GM23338 (cell line): ENCODE measurements at regions not wholly inside any gene's neighbourhood (a gene's known extent, or its start where the extent isn't known, plus 50 kb on each side); places are given as distances from the start of the nearest gene placed in this dataset.

Experiments used
- ATAC-seq: fragments of 200-7000 bp; cut with Tn5 transposase; 3 replicates; pipeline ENCODE4 v1.9.1; 2020
- DNase-seq: peaks from one replicate; pipeline ENCODE4 v3.0.0-alpha.2; 2015; ENCODE audit warnings: low spot score
- H2AFZ ChIP-seq: fragments of 200-600 bp; sonication (generic); 2 replicates; pipeline ENCODE4 v1.8.0; 2016; ENCODE audit warnings: antibody characterized with exemption, mild to moderate bottlenecking, moderate library complexity
- H3F3A ChIP-seq: fragments of 200-600 bp; sonication (generic); replicated peaks from 2 replicates; pipeline ENCODE4 v1.8.0; 2017; ENCODE audit warnings: antibody characterized with exemption, mixed run types, low read depth
- H3K27ac ChIP-seq: fragments of 200-600 bp; sonication (generic); 2 replicates; pipeline ENCODE4 v1.6.1; 2016; ENCODE audit warnings: low read depth
- H3K27me3 ChIP-seq: fragments of 200-600 bp; sonication (generic); 2 replicates; pipeline ENCODE4 v1.8.0; 2016; ENCODE audit warnings: mild to moderate bottlenecking, mixed run types, moderate library complexity; ENCODE audit not compliant: insufficient read depth
- H3K36me3 ChIP-seq: fragments of 200-600 bp; sonication (generic); 2 replicates; pipeline ENCODE4 v1.8.0; 2016; ENCODE audit warnings: mild to moderate bottlenecking; ENCODE audit not compliant: insufficient read depth
- H3K4me1 ChIP-seq: fragments of 200-600 bp; sonication (generic); 2 replicates; pipeline ENCODE4 v1.8.0; 2016; ENCODE audit warnings: mild to moderate bottlenecking, moderate library complexity; ENCODE audit not compliant: insufficient read depth
- H3K4me2 ChIP-seq: fragments of 200-600 bp; sonication (generic); 2 replicates; pipeline ENCODE4 v1.7.1; 2017; ENCODE audit warnings: mixed run types
- H3K4me3 ChIP-seq: fragments of 200-600 bp; sonication (generic); 2 replicates; pipeline ENCODE4 v1.6.1; 2016; ENCODE audit warnings: mixed run types
- H3K79me2 ChIP-seq: fragments of 200-600 bp; sonication (generic); replicated peaks from 2 replicates; pipeline ENCODE4 v1.8.0; 2017; ENCODE audit warnings: mild to moderate bottlenecking; ENCODE audit not compliant: insufficient read depth
- H3K9me2 ChIP-seq: fragments of 200-600 bp; sonication (generic); 2 replicates; pipeline ENCODE4 v1.8.0; 2017; ENCODE audit not compliant: insufficient read depth
- H4K20me1 ChIP-seq: fragments of 200-600 bp; sonication (generic); replicated peaks from 2 replicates; pipeline ENCODE4 v1.8.0; 2017; ENCODE audit warnings: mild to moderate bottlenecking; ENCODE audit not compliant: insufficient read depth
- H3K27ac Mint-ChIP-seq: 2 replicates; pipeline ENCODE4 v1.8.0; 2020; ENCODE audit warnings: inconsistent platforms, mild to moderate bottlenecking, moderate library complexity, mixed read lengths
- H3K27me3 Mint-ChIP-seq: 3 replicates; pipeline ENCODE4 v1.8.0; 2022; ENCODE audit warnings: low read depth, mild to moderate bottlenecking, moderate library complexity, mixed read lengths, inconsistent platforms; ENCODE audit not compliant: insufficient read depth, poor library complexity
- H3K36me3 Mint-ChIP-seq: 3 replicates; pipeline ENCODE4 v1.8.0; 2021; ENCODE audit warnings: low read depth, mild to moderate bottlenecking, inconsistent platforms, moderate library complexity, mixed read lengths
- H3K4me1 Mint-ChIP-seq: 3 replicates; pipeline ENCODE4 v1.8.0; 2020; ENCODE audit warnings: mild to moderate bottlenecking, inconsistent platforms, mixed read lengths
- H3K4me3 Mint-ChIP-seq: 3 replicates; pipeline ENCODE4 v1.8.0; 2021; ENCODE audit warnings: moderate library complexity, mild to moderate bottlenecking, inconsistent platforms, mixed read lengths
- H3K9me3 Mint-ChIP-seq: 3 replicates; pipeline ENCODE4 v1.8.0; 2020; ENCODE audit warnings: moderate library complexity, mild to moderate bottlenecking, inconsistent platforms, mixed read lengths
- CREB1 ChIP-seq: fragments of 250-450 bp; sonication (Bioruptor Pico); IDR thresholded peaks from 2 replicates; pipeline ENCODE4 v1.5.0; 2020; ENCODE audit warnings: low read depth, mild to moderate bottlenecking, moderate library complexity
- EZH2 ChIP-seq: fragments of 200-600 bp; sonication (generic); IDR thresholded peaks from one replicate; pipeline ENCODE4 v1.8.0; 2017; ENCODE audit warnings: antibody characterized with exemption, mild to moderate bottlenecking, low read depth; ENCODE audit not compliant: unreplicated experiment
- EZH2phosphoT487 ChIP-seq: fragments of 200-600 bp; sonication (generic); IDR thresholded peaks from one replicate; pipeline ENCODE4 v1.8.1; 2018; ENCODE audit warnings: antibody characterized with exemption; ENCODE audit not compliant: unreplicated experiment
- JUNB ChIP-seq: IDR thresholded peaks from one replicate; pipeline ENCODE4 v1.6.1; 2016; ENCODE audit warnings: antibody characterized with exemption; ENCODE audit not compliant: unreplicated experiment
- NANOG ChIP-seq: IDR thresholded peaks from 2 replicates; pipeline ENCODE4 v1.6.1; 2016; ENCODE audit warnings: antibody characterized with exemption, borderline replicate concordance
- POLR2AphosphoS5 ChIP-seq: IDR thresholded peaks from 2 replicates; pipeline ENCODE4 v1.6.1; 2016; ENCODE audit warnings: antibody characterized with exemption, low read depth
- STAT1 ChIP-seq: IDR thresholded peaks from one replicate; pipeline ENCODE4 v1.6.1; 2016; ENCODE audit warnings: antibody characterized with exemption; ENCODE audit not compliant: unreplicated experiment
- ZNF114 ChIP-seq: fragments of 250-450 bp; sonication (Bioruptor Pico); IDR thresholded peaks from 2 replicates; pipeline ENCODE4 v1.5.0; 2020; ENCODE audit warnings: mild to moderate bottlenecking, moderate library complexity
- ZNF331 ChIP-seq: fragments of 250-450 bp; sonication (Bioruptor Pico); IDR thresholded peaks from 2 replicates; pipeline ENCODE4 v1.5.0; 2020; ENCODE audit warnings: low read depth, mild to moderate bottlenecking, moderate library complexity
- TF ChIP-seq, protein P1 (sequence below), 2 experiments: fragments of 200-600 bp in 1 of 2; sonication (generic) in 1 of 2; conservative IDR thresholded peaks; 2 replicates each; pipeline versions ENCODE4 v1.5.1 to v1.6.1; 2016 to 2017; ENCODE audit warnings: antibody characterized with exemption in 2 of 2, low read depth in 2 of 2, mild to moderate bottlenecking in 2 of 2, moderate library complexity in 1 of 2
- TF ChIP-seq, protein P2 (sequence below): IDR thresholded peaks from one replicate; pipeline ENCODE4 v1.6.1; 2018; ENCODE audit warnings: antibody characterized with exemption; ENCODE audit not compliant: unreplicated experiment
- TF ChIP-seq, protein P3 (sequence below): fragments of 250-450 bp; sonication (Bioruptor Pico); IDR thresholded peaks from 2 replicates; pipeline ENCODE4 v1.5.0; 2020; ENCODE audit warnings: mild to moderate bottlenecking, moderate library complexity
- TF ChIP-seq, protein P4 (sequence below): IDR thresholded peaks from 2 replicates; pipeline ENCODE4 v1.6.1; 2016; ENCODE audit warnings: antibody characterized with exemption

DNA sequence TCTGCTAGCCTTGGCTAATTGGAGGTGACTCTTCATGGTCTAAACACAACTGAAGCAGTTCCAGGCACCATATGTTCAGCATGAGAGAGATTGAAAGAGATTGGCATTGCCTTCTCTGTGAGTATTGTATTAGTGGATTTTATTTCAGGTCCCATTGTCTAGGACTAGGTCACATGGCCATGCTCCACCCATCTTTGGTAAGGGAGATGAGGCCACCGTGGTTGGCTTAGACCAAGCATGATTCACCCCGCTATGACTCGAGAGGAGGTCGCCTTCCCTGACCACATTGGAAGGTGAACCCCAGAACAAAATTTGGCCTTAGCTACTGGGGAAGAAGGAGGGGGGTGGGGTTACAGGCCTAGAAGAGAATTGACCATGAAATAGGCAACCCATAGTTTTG, 109.9 kb upstream of the BCOR start:
- Histone ChIP-seq H3K36me3 (no peaks in the 10 kb centered on the region), H3K4me1 (no peaks in the 10 kb centered on the region), H3K27ac (no peak overlapping the region), H4K20me1 (no peaks in the 10 kb centered on the region), H3K9me2 (no peaks in the 10 kb centered on the region), H3K4me2 (no peak overlapping the region), H3K4me3 (no peak overlapping the region), H3K27me3 (no peaks in the 10 kb centered on the region), H3F3A (no peaks in the 10 kb centered on the region), H2AFZ (no peak overlapping the region), H3K79me2 (no peaks in the 10 kb centered on the region)
- H3K27me3 Mint-ChIP-seq: no peaks in the 10 kb centered on the region
- H3K4me3 Mint-ChIP-seq: no peak overlapping the region
- H3K4me1 Mint-ChIP-seq: no peaks in the 10 kb centered on the region; the same call in 2 of the 3 replicates
- no peak for DNase-seq
- H3K27ac Mint-ChIP-seq: no peak overlapping the region
- H3K36me3 Mint-ChIP-seq: no peaks in the 10 kb centered on the region
- no peak for ATAC-seq
- peaks cover 4% of the 10 kb centered on the region; the same call in 2 of the 3 replicates for H3K9me3 Mint-ChIP-seq
- TF ChIP-seq, protein P1, sequence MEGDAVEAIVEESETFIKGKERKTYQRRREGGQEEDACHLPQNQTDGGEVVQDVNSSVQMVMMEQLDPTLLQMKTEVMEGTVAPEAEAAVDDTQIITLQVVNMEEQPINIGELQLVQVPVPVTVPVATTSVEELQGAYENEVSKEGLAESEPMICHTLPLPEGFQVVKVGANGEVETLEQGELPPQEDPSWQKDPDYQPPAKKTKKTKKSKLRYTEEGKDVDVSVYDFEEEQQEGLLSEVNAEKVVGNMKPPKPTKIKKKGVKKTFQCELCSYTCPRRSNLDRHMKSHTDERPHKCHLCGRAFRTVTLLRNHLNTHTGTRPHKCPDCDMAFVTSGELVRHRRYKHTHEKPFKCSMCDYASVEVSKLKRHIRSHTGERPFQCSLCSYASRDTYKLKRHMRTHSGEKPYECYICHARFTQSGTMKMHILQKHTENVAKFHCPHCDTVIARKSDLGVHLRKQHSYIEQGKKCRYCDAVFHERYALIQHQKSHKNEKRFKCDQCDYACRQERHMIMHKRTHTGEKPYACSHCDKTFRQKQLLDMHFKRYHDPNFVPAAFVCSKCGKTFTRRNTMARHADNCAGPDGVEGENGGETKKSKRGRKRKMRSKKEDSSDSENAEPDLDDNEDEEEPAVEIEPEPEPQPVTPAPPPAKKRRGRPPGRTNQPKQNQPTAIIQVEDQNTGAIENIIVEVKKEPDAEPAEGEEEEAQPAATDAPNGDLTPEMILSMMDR (conservative IDR thresholded peaks at IDR 0.05; ENCODE audit: low read depth in 2 of 2): no peak
- TF ChIP-seq, protein P2, sequence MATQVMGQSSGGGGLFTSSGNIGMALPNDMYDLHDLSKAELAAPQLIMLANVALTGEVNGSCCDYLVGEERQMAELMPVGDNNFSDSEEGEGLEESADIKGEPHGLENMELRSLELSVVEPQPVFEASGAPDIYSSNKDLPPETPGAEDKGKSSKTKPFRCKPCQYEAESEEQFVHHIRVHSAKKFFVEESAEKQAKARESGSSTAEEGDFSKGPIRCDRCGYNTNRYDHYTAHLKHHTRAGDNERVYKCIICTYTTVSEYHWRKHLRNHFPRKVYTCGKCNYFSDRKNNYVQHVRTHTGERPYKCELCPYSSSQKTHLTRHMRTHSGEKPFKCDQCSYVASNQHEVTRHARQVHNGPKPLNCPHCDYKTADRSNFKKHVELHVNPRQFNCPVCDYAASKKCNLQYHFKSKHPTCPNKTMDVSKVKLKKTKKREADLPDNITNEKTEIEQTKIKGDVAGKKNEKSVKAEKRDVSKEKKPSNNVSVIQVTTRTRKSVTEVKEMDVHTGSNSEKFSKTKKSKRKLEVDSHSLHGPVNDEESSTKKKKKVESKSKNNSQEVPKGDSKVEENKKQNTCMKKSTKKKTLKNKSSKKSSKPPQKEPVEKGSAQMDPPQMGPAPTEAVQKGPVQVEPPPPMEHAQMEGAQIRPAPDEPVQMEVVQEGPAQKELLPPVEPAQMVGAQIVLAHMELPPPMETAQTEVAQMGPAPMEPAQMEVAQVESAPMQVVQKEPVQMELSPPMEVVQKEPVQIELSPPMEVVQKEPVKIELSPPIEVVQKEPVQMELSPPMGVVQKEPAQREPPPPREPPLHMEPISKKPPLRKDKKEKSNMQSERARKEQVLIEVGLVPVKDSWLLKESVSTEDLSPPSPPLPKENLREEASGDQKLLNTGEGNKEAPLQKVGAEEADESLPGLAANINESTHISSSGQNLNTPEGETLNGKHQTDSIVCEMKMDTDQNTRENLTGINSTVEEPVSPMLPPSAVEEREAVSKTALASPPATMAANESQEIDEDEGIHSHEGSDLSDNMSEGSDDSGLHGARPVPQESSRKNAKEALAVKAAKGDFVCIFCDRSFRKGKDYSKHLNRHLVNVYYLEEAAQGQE: no peak
- TF ChIP-seq STAT1: no peak
- no peak for TF ChIP-seq JUNB
- TF ChIP-seq EZH2phosphoT487: no peak
- TF ChIP-seq, protein P3, sequence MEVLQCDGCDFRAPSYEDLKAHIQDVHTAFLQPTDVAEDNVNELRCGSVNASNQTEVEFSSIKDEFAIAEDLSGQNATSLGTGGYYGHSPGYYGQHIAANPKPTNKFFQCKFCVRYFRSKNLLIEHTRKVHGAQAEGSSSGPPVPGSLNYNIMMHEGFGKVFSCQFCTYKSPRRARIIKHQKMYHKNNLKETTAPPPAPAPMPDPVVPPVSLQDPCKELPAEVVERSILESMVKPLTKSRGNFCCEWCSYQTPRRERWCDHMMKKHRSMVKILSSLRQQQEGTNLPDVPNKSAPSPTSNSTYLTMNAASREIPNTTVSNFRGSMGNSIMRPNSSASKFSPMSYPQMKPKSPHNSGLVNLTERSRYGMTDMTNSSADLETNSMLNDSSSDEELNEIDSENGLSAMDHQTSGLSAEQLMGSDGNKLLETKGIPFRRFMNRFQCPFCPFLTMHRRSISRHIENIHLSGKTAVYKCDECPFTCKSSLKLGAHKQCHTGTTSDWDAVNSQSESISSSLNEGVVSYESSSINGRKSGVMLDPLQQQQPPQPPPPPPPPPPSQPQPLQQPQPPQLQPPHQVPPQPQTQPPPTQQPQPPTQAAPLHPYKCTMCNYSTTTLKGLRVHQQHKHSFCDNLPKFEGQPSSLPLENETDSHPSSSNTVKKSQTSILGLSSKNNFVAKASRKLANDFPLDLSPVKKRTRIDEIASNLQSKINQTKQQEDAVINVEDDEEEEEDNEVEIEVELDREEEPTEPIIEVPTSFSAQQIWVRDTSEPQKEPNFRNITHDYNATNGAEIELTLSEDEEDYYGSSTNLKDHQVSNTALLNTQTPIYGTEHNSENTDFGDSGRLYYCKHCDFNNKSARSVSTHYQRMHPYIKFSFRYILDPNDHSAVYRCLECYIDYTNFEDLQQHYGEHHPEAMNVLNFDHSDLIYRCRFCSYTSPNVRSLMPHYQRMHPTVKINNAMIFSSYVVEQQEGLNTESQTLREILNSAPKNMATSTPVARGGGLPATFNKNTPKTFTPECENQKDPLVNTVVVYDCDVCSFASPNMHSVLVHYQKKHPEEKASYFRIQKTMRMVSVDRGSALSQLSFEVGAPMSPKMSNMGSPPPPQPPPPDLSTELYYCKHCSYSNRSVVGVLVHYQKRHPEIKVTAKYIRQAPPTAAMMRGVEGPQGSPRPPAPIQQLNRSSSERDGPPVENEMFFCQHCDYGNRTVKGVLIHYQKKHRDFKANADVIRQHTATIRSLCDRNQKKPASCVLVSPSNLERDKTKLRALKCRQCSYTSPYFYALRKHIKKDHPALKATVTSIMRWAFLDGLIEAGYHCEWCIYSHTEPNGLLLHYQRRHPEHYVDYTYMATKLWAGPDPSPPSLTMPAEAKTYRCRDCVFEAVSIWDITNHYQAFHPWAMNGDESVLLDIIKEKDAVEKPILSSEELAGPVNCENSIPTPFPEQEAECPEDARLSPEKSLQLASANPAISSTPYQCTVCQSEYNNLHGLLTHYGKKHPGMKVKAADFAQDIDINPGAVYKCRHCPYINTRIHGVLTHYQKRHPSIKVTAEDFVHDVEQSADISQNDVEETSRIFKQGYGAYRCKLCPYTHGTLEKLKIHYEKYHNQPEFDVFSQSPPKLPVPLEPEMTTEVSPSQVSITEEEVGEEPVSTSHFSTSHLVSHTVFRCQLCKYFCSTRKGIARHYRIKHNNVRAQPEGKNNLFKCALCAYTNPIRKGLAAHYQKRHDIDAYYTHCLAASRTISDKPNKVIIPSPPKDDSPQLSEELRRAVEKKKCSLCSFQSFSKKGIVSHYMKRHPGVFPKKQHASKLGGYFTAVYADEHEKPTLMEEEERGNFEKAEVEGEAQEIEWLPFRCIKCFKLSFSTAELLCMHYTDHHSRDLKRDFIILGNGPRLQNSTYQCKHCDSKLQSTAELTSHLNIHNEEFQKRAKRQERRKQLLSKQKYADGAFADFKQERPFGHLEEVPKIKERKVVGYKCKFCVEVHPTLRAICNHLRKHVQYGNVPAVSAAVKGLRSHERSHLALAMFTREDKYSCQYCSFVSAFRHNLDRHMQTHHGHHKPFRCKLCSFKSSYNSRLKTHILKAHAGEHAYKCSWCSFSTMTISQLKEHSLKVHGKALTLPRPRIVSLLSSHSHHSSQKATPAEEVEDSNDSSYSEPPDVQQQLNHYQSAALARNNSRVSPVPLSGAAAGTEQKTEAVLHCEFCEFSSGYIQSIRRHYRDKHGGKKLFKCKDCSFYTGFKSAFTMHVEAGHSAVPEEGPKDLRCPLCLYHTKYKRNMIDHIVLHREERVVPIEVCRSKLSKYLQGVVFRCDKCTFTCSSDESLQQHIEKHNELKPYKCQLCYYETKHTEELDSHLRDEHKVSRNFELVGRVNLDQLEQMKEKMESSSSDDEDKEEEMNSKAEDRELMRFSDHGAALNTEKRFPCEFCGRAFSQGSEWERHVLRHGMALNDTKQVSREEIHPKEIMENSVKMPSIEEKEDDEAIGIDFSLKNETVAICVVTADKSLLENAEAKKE (CRISPR knock-in tag): no peak
- TF ChIP-seq ZNF114 (CRISPR knock-in tag): no peak
- no peak for TF ChIP-seq NANOG
- no peak for TF ChIP-seq CREB1 (CRISPR knock-in tag)
- TF ChIP-seq, protein P4, sequence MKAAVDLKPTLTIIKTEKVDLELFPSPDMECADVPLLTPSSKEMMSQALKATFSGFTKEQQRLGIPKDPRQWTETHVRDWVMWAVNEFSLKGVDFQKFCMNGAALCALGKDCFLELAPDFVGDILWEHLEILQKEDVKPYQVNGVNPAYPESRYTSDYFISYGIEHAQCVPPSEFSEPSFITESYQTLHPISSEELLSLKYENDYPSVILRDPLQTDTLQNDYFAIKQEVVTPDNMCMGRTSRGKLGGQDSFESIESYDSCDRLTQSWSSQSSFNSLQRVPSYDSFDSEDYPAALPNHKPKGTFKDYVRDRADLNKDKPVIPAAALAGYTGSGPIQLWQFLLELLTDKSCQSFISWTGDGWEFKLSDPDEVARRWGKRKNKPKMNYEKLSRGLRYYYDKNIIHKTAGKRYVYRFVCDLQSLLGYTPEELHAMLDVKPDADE: no peak
- no peak for TF ChIP-seq ZNF331
- TF ChIP-seq EZH2: no peak
- TF ChIP-seq POLR2AphosphoS5: no peak
